Karpas-422 (cell line): ENCODE measurements at regions not wholly inside any gene's neighbourhood (a gene's known extent, or its start where the extent isn't known, plus 50 kb on each side); places are given as distances from the start of the nearest gene placed in this dataset.

Source experiments
- DNase-seq: peaks from one replicate; pipeline ENCODE4 v3.0.0-alpha.2; 2015
- H2AFZ ChIP-seq: fragments of 200-600 bp; sonication (generic); 2 replicates; pipeline ENCODE4 v1.6.1; 2014; ENCODE audit warnings: antibody characterized with exemption, low read length, mixed read lengths
- H3K27ac ChIP-seq: fragments of 200-600 bp; sonication (generic); 2 replicates; pipeline ENCODE4 v1.5.1; 2014; ENCODE audit warnings: mild to moderate bottlenecking, low read length, moderate library complexity
- H3K27me3 ChIP-seq: fragments of 200-600 bp; sonication (generic); 2 replicates; pipeline ENCODE4 v1.6.1; 2014; ENCODE audit warnings: low read length, mixed read lengths
- H3K36me3 ChIP-seq: fragments of 200-600 bp; sonication (generic); 2 replicates; pipeline ENCODE4 v1.6.1; 2014; ENCODE audit warnings: low read length, mixed read lengths; ENCODE audit not compliant: insufficient read depth
- H3K4me1 ChIP-seq: fragments of 200-600 bp; sonication (generic); 2 replicates; pipeline ENCODE4 v1.6.1; 2014; ENCODE audit warnings: mild to moderate bottlenecking, low read length, mixed read lengths
- H3K4me2 ChIP-seq: fragments of 200-600 bp; sonication (generic); 2 replicates; pipeline ENCODE4 v1.6.1; 2014; ENCODE audit warnings: low read length, low read depth, mild to moderate bottlenecking; ENCODE audit not compliant: poor library complexity, severe bottlenecking
- H3K4me3 ChIP-seq: fragments of 200-600 bp; sonication (generic); 2 replicates; pipeline ENCODE4 v1.5.1; 2014; ENCODE audit warnings: mild to moderate bottlenecking, antibody characterized with exemption, low read length, mixed read lengths
- H3K79me2 ChIP-seq: fragments of 200-600 bp; sonication (generic); 2 replicates; pipeline ENCODE4 v1.6.1; 2014; ENCODE audit warnings: mild to moderate bottlenecking, low read length, mixed read lengths
- H3K9ac ChIP-seq: fragments of 200-600 bp; sonication (generic); 2 replicates; pipeline ENCODE4 v1.6.0; 2014; ENCODE audit warnings: low read length
- H3K9me2 ChIP-seq: fragments of 200-600 bp; sonication (generic), shearing (Covaris generic); replicated peaks from 2 replicates; pipeline ENCODE4 v1.6.0; 2014; ENCODE audit warnings: mild to moderate bottlenecking, low read length, moderate library complexity; ENCODE audit not compliant: insufficient read depth
- H3K9me3 ChIP-seq: fragments of 300-700, 200-600 bp; sonication (generic); 2 replicates; pipeline ENCODE4 v1.6.1; 2014; ENCODE audit warnings: low read length, mixed read lengths
- H4K20me1 ChIP-seq: fragments of 200-600 bp; sonication (generic); 2 replicates; pipeline ENCODE4 v1.6.1; 2014; ENCODE audit warnings: mild to moderate bottlenecking, antibody characterized with exemption, low read length, low read depth; ENCODE audit not compliant: insufficient read depth

DNA sequence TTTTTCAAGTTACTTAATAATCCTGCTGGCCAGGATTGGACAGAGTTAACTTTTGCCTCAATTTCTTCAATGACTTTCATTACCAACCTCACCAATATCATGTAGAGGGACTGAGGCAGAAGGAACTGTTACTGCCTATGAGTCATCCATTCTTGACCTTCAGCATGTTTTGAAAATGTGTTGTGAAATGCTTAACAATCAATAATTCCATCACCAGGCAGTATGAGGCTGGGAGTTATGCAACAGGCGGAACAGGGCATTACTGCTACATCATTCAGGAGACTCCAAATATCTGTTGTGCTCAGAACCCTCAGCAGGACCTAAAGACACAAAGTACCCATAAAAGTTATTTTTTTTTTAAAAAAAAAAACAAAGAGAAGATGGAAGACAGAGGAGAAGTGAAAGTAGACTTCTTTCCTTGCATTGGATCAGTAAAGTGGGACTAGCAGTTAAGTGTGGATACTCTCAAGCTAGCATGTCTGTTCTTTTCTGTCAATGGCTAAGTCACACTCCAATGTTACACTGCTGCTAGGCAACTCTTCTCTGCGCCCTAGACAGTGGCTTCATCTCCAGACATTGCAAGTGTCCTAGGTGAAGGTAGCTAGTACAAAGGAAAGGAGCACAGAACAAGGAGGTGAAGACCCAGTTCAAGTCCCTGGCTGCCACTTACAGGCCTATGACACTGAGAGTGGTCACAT lies 184.9 kb upstream of the LPP start:
- Histone ChIP-seq H3K9ac (peak overlapping the region; percentile 78), H3K9me2 (no peaks in the 10 kb centered on the region), H3K4me2 (peak overlapping the region; percentile 67), H3K36me3 (no peaks in the 10 kb centered on the region), H4K20me1 (no peaks in the 10 kb centered on the region), H2AFZ (no peak overlapping the region), H3K27me3 (no peaks in the 10 kb centered on the region), H3K4me1 (peaks cover 99% of the 10 kb centered on the region), H3K79me2 (no peaks in the 10 kb centered on the region), H3K9me3 (no peaks in the 10 kb centered on the region), H3K27ac (peak overlapping the region; percentile 97), H3K4me3 (peak overlapping the region; percentile 12; the same call in 1 of the 2 replicates)
- no peak for DNase-seq

DNA sequence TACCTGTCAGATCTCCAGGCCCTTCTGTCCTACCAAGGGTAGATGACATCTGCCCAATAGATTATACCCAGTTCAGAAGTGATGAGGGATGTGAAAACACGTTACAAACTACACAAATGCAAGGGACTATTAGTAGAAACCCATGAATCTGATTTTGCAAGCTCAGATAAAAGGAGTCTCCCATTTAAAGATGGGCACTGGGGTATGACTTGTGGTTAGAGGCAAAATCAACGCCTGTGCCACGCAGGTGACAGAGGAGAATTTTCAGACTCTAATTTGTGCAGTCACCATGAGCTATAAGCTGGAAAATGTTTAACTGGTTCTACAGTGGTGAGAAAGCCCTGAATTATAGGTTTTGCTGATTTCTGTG lies 184.4 kb upstream of the LPP start:
- Histone ChIP-seq H3K79me2 (no peaks in the 10 kb centered on the region), H2AFZ (no peak overlapping the region), H3K36me3 (no peaks in the 10 kb centered on the region), H4K20me1 (no peaks in the 10 kb centered on the region), H3K9ac (peak overlapping the region; percentile 78), H3K4me2 (peak overlapping the region; percentile 78), H3K27ac (peak overlapping the region; percentile 97), H3K4me3 (peak overlapping the region; percentile 13; the same call in 1 of the 2 replicates), H3K9me2 (no peaks in the 10 kb centered on the region), H3K4me1 (peaks cover 99% of the 10 kb centered on the region), H3K27me3 (no peaks in the 10 kb centered on the region), H3K9me3 (no peaks in the 10 kb centered on the region)
- peak; percentile 99 for DNase-seq

DNA sequence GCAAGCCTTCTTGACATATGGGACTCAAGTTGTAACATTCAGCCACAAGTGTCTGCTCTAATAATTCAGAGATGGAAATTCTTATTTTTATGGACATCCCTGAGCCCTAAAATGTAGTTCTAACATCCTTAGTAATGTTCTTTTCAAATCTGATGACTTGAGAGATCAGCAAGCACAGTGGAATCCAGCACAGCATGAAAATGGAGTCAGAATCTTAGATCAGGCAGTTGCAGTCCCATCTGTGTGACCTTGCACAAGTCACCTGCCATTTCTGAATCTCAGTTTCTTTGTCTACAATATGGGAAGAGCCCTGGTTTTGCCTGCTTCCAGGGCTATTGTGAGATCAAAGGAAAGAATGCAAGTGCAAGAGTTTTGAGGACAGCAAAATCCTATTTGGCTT lies 183.9 kb upstream of the LPP start:
- H3K9me2 ChIP-seq, result no peaks in the 10 kb centered on the region
- no peaks in the 10 kb centered on the region for H4K20me1 ChIP-seq
- H3K4me3 ChIP-seq, result peak overlapping the region; percentile 13; the same call in 1 of the 2 replicates
- H3K27ac ChIP-seq, result peak overlapping the region; percentile 97
- peaks cover 99% of the 10 kb centered on the region for H3K4me1 ChIP-seq
- H3K9ac ChIP-seq, result peak overlapping the region; percentile 69
- peak; percentile 86 for DNase-seq
- H3K4me2 ChIP-seq, result peak overlapping the region; percentile 78
- H2AFZ ChIP-seq, result no peak overlapping the region
- no peaks in the 10 kb centered on the region for H3K9me3 ChIP-seq
- H3K36me3 ChIP-seq, result no peaks in the 10 kb centered on the region
- no peaks in the 10 kb centered on the region for H3K79me2 ChIP-seq
- H3K27me3 ChIP-seq, result no peaks in the 10 kb centered on the region

DNA sequence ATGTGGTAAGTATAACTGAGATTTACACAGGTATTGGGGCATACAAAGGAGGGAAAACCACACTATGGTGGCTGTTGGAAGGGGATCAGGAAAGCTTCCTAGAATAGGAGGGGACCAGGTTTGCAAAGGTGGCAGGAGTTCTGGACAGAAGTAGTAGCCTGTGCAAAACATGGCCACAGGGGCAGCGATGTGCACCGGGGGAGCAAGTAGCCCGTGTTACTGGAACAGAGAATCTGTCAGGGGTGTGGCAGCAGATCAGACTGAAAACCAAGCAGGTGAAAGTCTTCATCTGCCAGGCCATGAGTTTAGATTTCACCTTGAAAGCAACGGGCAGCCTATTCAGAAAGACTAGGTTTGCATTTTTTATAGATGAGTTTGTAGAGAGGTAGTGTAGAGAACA lies 182.3 kb upstream of the LPP start:
- Histone ChIP-seq H3K27me3 (no peaks in the 10 kb centered on the region), H2AFZ (no peak overlapping the region), H3K9me2 (no peaks in the 10 kb centered on the region), H3K9ac (peak overlapping the region; percentile 69), H4K20me1 (no peaks in the 10 kb centered on the region), H3K4me2 (peak overlapping the region; percentile 78), H3K27ac (peak overlapping the region; percentile 97), H3K79me2 (no peaks in the 10 kb centered on the region), H3K4me1 (peaks cover 99% of the 10 kb centered on the region), H3K36me3 (no peaks in the 10 kb centered on the region), H3K4me3 (peak overlapping the region; percentile 6; the same call in 1 of the 2 replicates), H3K9me3 (no peaks in the 10 kb centered on the region)
- DNase-seq, result peak; percentile 87

DNA sequence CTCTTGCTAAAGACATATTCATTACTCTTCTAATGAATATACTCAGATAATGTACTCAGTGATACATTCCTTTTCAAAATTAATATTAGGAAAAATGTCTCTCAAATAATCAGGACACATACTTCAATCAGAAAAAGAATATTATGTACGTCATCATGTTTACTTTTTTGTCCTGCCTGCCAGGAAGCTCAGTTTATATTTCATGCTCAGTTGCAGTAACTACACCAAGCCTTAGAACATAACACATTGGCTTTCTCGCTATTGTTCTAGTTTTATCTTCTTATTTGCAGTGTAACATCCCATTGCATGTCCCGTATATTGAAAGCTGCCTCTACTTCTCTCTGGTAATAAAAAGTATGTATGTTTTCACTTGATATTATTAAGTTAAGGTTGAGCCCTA lies 181.5 kb upstream of the LPP start:
- Histone ChIP-seq H3K4me3 (peak overlapping the region; percentile 0), H3K79me2 (no peaks in the 10 kb centered on the region), H3K4me1 (peaks cover 99% of the 10 kb centered on the region), H3K9me3 (no peaks in the 10 kb centered on the region; the same call in 1 of the 2 replicates), H3K36me3 (no peaks in the 10 kb centered on the region), H3K9me2 (no peaks in the 10 kb centered on the region), H2AFZ (no peak overlapping the region), H4K20me1 (no peaks in the 10 kb centered on the region), H3K27ac (peak overlapping the region; percentile 97), H3K9ac (peak overlapping the region; percentile 69), H3K27me3 (no peaks in the 10 kb centered on the region), H3K4me2 (peak overlapping the region; percentile 78)
- DNase-seq, result no peak

DNA sequence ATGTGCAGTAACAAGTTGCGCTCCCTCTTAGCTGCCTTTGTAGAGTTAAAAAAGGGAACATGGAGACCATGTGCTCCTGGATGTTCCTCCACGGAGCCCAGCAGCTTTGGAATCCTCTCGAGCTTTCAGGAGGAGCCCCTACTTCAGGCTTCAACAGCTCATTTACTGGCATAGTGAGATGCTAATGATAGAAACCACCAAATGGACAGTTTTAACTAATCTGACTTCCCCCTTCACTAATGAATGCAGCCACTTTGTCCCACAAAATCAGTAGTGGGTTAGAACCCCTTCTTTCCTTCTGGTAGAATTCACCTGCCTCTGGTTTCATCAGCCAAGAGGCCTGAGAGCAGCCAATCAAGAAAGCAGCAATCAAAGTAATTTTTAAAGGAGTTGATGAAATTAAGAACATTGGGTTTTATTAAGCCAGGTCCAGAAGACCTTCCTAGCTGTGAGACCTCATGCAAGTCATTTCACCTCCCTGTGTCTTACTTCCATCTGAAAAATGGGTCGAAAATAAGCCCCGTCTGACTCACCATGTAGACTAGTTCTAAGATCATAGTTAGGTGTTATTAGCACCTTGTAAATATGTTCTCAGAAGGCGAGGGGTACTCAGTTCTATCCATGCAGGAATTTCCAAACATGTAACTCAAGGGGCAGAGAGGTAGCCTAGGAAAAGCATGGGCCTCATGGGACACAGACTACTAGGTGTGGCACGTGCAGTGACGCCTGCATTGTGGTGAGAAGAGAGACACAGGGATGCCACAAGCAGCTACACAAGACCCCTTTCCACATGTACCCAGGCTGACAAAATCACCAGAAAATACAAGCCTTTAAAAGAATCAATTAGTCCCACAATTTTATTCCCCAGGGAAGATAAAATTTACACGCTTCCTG lies 179.7 kb upstream of the LPP start:
- Histone ChIP-seq H3K79me2 (no peaks in the 10 kb centered on the region), H4K20me1 (no peaks in the 10 kb centered on the region), H3K9me3 (no peaks in the 10 kb centered on the region; the same call in 1 of the 2 replicates), H3K9me2 (no peaks in the 10 kb centered on the region), H3K4me2 (peak overlapping the region; percentile 78), H2AFZ (no peak overlapping the region), H3K4me3 (peak overlapping the region; percentile 49; the same call in 1 of the 2 replicates), H3K27me3 (no peaks in the 10 kb centered on the region), H3K4me1 (peaks cover 99% of the 10 kb centered on the region), H3K36me3 (no peaks in the 10 kb centered on the region), H3K27ac (peak overlapping the region; percentile 97), H3K9ac (peak overlapping the region; percentile 69)
- peak; percentile 79 for DNase-seq

DNA sequence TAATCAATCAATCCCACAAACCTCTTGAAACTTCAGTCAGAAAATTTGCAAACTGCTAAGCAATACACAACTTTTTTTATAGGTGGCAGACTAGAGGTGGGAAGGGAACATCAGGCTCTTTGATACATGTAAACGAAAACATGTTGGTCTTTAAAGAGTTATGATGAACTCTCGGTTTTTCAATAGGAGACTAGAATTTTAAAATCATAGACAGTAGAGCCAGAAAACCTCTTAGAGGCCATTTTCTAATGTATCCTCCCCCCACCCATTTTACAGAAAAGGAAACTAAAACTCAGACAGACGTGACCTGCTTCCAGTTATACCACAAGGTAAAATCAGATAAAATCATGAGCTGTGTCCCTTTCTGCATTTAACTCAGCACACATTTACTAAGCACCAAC lies 179.1 kb upstream of the LPP start:
- no peaks in the 10 kb centered on the region for H3K79me2 ChIP-seq
- DNase-seq, result peak; percentile 93
- peak overlapping the region; percentile 78 for H3K4me2 ChIP-seq
- peaks cover 100% of the 10 kb centered on the region for H3K4me1 ChIP-seq
- H3K9me3 ChIP-seq, result no peaks in the 10 kb centered on the region; the same call in 1 of the 2 replicates
- H3K27me3 ChIP-seq, result no peaks in the 10 kb centered on the region
- peak overlapping the region; percentile 69 for H3K9ac ChIP-seq
- peak overlapping the region; percentile 49 for H3K4me3 ChIP-seq
- H4K20me1 ChIP-seq, result no peaks in the 10 kb centered on the region
- H2AFZ ChIP-seq, result no peak overlapping the region
- no peaks in the 10 kb centered on the region for H3K36me3 ChIP-seq
- peak overlapping the region; percentile 97 for H3K27ac ChIP-seq
- H3K9me2 ChIP-seq, result no peaks in the 10 kb centered on the region
